Lower leg skin (tissue), 4 donors: ENCODE measurements at regions not wholly inside any gene's neighbourhood (a gene's known extent, or its start where the extent isn't known, plus 50 kb on each side); places are given as distances from the start of the nearest gene placed in this dataset.

Experiments
- DNase-seq, 2 donors: peaks; one replicate each; pipeline ENCODE4 v3.0.0-alpha.2; 2019; ENCODE audit warnings: low spot score in 2 of 2
- H3K4me3 ChIP-seq: fragments of 200-600 bp; sonication (generic); 2 replicates; pipeline ENCODE4 v1.5.1; 2017; ENCODE audit warnings: mild to moderate bottlenecking, low read depth; ENCODE audit not compliant: poor library complexity, severe bottlenecking
- POLR2A ChIP-seq, 2 donors: fragments of 450-650 bp; IDR thresholded peaks; one replicate each; pipeline ENCODE4 v1.6.1; 2016 to 2017; ENCODE audit warnings: antibody characterized with exemption in 2 of 2, mild to moderate bottlenecking in 1 of 2, moderate library complexity in 1 of 2
- WGBS, 2 donors: methylation state at CpG; one replicate each; pipeline ENCODE4 v1.1.5; 2018; 5-methylcytosine and 5-hydroxymethylcytosine counted together
- intact Hi-C: fragments of 100-400 bp; cut with DNase I; formaldehyde crosslinking; loops from one replicate; pipeline ENCODE4 v1.15.0; 2023; ENCODE audit warnings: low total_unique reads
- TF ChIP-seq, protein P1 (sequence below), 3 donors: fragments of 450-650 bp; IDR thresholded peaks; one replicate each; pipeline ENCODE4 v1.5.1; 2016; ENCODE audit warnings: antibody characterized with exemption in 3 of 3, mild to moderate bottlenecking in 3 of 3, moderate library complexity in 2 of 3

DNA sequence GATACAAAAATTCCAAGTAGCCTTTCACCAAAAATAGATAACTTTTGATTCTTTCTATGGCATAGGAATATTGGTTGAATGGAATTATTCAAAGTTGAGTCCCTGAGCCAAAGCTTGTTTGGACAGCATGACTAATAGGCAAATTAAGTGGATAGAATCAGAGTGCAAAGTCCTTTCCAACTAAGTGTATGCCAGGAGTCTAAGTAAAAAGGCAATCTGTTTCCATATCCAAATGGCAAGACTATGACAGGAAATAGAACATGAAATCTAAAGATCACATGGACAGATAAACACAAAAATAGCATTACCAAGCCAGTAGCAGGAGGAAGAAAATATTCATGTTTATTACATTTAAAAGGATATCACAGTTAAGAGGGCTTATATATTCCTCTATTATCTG is 804.6 kb downstream of the SLITRK6 start:
- intact Hi-C loops = no loop called here
- no peak for DNase-seq
- no peak overlapping the region for H3K4me3 ChIP-seq
- TF ChIP-seq POLR2A (IDR thresholded peaks at IDR 0.05) = no peak
- TF ChIP-seq, protein P1, sequence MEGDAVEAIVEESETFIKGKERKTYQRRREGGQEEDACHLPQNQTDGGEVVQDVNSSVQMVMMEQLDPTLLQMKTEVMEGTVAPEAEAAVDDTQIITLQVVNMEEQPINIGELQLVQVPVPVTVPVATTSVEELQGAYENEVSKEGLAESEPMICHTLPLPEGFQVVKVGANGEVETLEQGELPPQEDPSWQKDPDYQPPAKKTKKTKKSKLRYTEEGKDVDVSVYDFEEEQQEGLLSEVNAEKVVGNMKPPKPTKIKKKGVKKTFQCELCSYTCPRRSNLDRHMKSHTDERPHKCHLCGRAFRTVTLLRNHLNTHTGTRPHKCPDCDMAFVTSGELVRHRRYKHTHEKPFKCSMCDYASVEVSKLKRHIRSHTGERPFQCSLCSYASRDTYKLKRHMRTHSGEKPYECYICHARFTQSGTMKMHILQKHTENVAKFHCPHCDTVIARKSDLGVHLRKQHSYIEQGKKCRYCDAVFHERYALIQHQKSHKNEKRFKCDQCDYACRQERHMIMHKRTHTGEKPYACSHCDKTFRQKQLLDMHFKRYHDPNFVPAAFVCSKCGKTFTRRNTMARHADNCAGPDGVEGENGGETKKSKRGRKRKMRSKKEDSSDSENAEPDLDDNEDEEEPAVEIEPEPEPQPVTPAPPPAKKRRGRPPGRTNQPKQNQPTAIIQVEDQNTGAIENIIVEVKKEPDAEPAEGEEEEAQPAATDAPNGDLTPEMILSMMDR (IDR thresholded peaks at IDR 0.05) = no peak

DNA sequence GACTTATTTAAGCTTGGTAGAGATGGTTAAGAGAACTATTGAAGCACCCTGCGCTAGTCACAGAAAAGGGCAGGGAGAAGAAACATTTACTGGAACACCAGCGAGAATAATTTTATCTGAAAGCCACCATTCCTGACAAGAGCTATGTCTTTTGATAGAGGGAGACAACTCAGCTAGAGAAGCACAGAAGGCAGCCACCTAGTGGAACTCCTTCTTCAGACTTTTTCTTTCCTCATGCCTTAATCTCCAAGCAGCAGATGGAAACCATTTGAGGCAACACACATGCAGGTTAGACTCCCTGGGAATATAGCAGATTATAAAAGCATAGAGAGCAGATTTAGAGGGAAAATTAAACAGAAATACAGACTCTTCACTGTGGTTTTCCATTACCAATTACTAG is 813.4 kb downstream of the SLITRK6 start:
- intact Hi-C loops = no loop called here
- no peak overlapping the region for H3K4me3 ChIP-seq
- DNase-seq = no peak
- TF ChIP-seq, protein P1 (IDR thresholded peaks at IDR 0.05) = no peak
- TF ChIP-seq POLR2A (IDR thresholded peaks at IDR 0.05) = no peak
- WGBS, 2 donors = 90% methylated on average over 2 of the region's 2 CpGs

DNA sequence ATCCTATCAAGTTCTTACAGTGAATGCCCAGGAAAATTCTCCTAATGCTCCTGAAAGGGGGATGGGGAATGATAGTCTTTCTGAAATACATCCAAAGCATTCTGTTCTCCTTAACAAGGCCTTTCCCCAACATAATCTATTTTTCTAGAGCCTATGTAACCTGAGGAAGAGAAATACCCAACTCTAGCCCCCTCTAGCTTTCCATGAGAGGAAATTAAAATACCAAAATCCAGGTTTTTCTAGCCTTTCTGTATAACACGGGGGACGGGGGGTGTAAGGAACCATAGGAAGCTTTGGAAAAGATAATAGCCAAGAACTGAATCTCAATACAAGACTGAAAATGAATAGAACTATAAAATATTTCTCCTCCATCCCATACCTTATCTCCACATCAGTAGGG is 815.9 kb downstream of the SLITRK6 start:
- intact Hi-C loops = no loop called here
- H3K4me3 ChIP-seq = no peak overlapping the region
- TF ChIP-seq, protein P1 (IDR thresholded peaks at IDR 0.05) = no peak
- TF ChIP-seq POLR2A (IDR thresholded peaks at IDR 0.05) = no peak
- 93 to 96% methylated on average over 2 of the region's 2 CpGs for WGBS, 2 donors
- no peak for DNase-seq

DNA sequence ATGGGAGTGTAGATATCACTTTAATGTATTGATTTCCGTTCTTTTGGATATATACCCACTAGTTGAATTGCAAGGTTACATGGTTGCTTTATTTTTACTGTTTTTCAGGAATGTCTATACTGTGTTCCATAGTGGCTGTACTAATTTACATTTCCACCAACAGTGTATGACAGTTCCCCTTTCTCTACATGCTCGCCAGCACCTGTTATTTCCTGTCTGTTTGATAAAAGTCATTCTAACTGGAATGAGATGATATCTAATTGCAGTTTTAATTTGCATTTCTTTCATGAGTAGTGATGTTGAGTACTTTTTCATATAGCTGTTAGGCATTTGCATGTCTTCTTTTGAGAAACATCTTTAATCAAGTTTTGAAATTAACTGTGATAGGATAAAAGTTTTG is 818.6 kb downstream of the SLITRK6 start:
- H3K4me3 ChIP-seq = no peak overlapping the region
- intact Hi-C loops = no loop called here
- TF ChIP-seq POLR2A (IDR thresholded peaks at IDR 0.05) = no peak
- TF ChIP-seq, protein P1 (IDR thresholded peaks at IDR 0.05) = no peak
- WGBS, 2 donors = 43 to 85% methylated on average over 2 of the region's 2 CpGs
- DNase-seq = no peak

DNA sequence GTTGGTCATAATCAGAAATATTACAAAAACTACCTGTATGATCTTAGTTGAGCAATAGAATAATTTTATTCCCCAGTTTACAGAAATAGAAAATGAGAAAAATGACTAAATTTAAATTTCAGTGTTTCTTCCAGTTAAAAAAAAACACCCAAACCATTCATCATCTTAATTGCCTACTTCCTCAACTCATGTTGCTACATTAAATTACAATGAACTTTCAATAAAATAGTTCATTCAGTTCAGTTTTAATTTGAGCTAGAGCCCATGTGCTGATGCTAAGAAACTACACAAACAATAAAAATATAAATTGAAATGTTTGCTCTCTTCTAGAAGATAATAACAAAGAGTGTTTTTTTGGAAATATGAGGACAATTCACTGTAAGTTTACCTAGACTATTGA is 820.4 kb downstream of the SLITRK6 start:
- intact Hi-C loops = loop anchor here (10.0 kb wide), 1 partner anchor 296 kb away; no protein-coding TSS in a partner anchor
- H3K4me3 ChIP-seq = no peak overlapping the region
- no peak for TF ChIP-seq POLR2A (IDR thresholded peaks at IDR 0.05)
- TF ChIP-seq, protein P1 (IDR thresholded peaks at IDR 0.05) = no peak
- DNase-seq = no peak

DNA sequence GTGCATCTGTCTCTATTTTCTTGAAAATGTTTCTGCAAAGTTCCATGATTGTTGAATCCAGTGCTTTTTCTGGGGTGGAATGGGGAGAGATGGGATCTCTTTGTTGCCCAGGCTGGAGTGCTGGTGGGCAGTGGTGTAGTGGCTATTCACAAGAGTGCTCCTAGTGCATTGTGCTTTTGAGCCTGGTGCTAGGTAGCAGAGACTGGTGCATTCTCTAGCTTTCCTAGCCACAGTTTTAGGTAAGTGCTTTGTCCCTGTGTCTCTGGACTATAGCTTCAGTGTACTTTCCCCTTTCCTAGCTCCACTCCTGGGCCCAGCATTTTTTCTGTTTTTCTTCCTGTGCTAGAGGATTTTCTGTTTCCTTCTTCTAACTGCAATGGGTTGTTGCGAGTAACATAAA is 825.6 kb downstream of the SLITRK6 start:
- WGBS, 2 donors = 82 to 86% methylated on average over 1 of the region's 1 CpG
- TF ChIP-seq, protein P1 (IDR thresholded peaks at IDR 0.05) = no peak
- no peak for TF ChIP-seq POLR2A (IDR thresholded peaks at IDR 0.05)
- no peak for DNase-seq
- no peak overlapping the region for H3K4me3 ChIP-seq
- intact Hi-C loops = loop anchor here (10.0 kb wide), 1 partner anchor 301 kb away; no protein-coding TSS in a partner anchor
